Adrenal gland (tissue), 9 donors: ENCODE measurements at regions not wholly inside any gene's neighbourhood (a gene's known extent, or its start where the extent isn't known, plus 50 kb on each side); places are given as distances from the start of the nearest gene placed in this dataset.

Source experiments
- DNase-seq, 7 donors: peaks; one replicate each; pipeline ENCODE4 v3.0.0-alpha.2; 2019 to 2020
- H3K27ac ChIP-seq, 5 donors: fragments of 200-600 bp; sonication (generic) in 4 of 5; 1 replicate in 3 of 5; 2 replicates in 2 of 5; pipeline versions ENCODE4 v1.5.1 to v1.8.0; 2016 to 2020; ENCODE audit warnings: mild to moderate bottlenecking in 1 of 5
- H3K27me3 ChIP-seq: fragments of 200-600 bp; 2 replicates; pipeline ENCODE4 v1.8.0; 2021
- H3K36me3 ChIP-seq, 2 donors: fragments of 200-600 bp; replicated peaks in 1 of 2; 1 replicate in 1 of 2; 2 replicates in 1 of 2; pipeline versions ENCODE4 v1.5.1 to v1.8.0; 2018 to 2022
- H3K4me1 ChIP-seq, 2 donors: fragments of 200-600 bp; replicated peaks in 1 of 2; 1 replicate in 1 of 2; 2 replicates in 1 of 2; pipeline versions ENCODE4 v1.5.1 to v1.8.0; 2018 to 2021
- H3K4me3 ChIP-seq, 4 donors: fragments of 200-600 bp; sonication (generic) in 3 of 4; one replicate each; pipeline ENCODE4 v1.5.1; 2016 to 2018
- H3K9me3 ChIP-seq, 3 donors: fragments of 200-600 bp; sonication (generic) in 1 of 3; replicated peaks in 1 of 3; 1 replicate in 2 of 3; 2 replicates in 1 of 3; pipeline versions ENCODE4 v1.5.1 to v1.8.0; 2016 to 2021
- CTCF ChIP-seq, 6 experiments: fragments of 450-650 bp in 4 of 6; fragments of 200-600 bp in 2 of 6; sonication (generic) in 1 of 6; IDR thresholded peaks; 1 replicate in 5 of 6; 2 replicates in 1 of 6; pipeline versions ENCODE4 v1.5.1 to v1.8.0; 2016 to 2021; ENCODE audit warnings: antibody characterized with exemption in 6 of 6, mild to moderate bottlenecking in 2 of 6, moderate library complexity in 1 of 6
- POLR2A ChIP-seq, 2 donors: fragments of 450-650 bp; IDR thresholded peaks; one replicate each; pipeline ENCODE4 v1.6.1; 2017; ENCODE audit warnings: antibody characterized with exemption in 2 of 2, mild to moderate bottlenecking in 2 of 2, moderate library complexity in 1 of 2
- WGBS, 4 donors: extraction: QIAGEN DNeasy Blood & Tissue Kit in 2 of 4; methylation state at CpG; one replicate each; pipeline versions ENCODE4 v1.1.5 to v1.1.7; 2013 to 2017; 5-methylcytosine and 5-hydroxymethylcytosine counted together
- intact Hi-C, 2 donors: fragments of 100-400 bp; cut with DNase I; formaldehyde crosslinking; loops; one replicate each; pipeline versions ENCODE4 v1.14.1 to v1.15.0; 2022 to 2023
- donor health status: healthy with polysubstance abuse.
- donor health status: Bipolar disorder and iron deficiency.
- donor health status: DM: yes; HTN: yes; CAD: no.
- donor health status: DM: no; HTN: no; CAD: no.
- donor health status: DM: no; HTN: no; CAD: no.

- intact Hi-C loops, result no loop called here
- Histone ChIP-seq H3K36me3 (no peaks in the 10 kb centered on the region), H3K27ac (peak overlapping the region in 1 of 5 donors; percentile 45), H3K27me3 (no peaks in the 10 kb centered on the region), H3K9me3 (no peaks in the 10 kb centered on the region), H3K4me3 (no peak overlapping the region), H3K4me1 (no peaks in the 10 kb centered on the region)
- TF ChIP-seq POLR2A (IDR thresholded peaks at IDR 0.05) (no peak), CTCF (IDR thresholded peaks at IDR 0.05) (no peak)
- WGBS, 4 donors, result 50 to 62% (median 54%) methylated on average over 10 of the region's 10 CpGs
- DNase-seq, result no peak
These were observed 399.9 kb upstream of the CDH11 start for GRCh38 chr16:65521633-65522328.

GRCh38 chr16:65519402-65519801 lies 397.5 kb upstream of the CDH11 start:
- intact Hi-C loops, result no loop called here
- no peak overlapping the region for H3K4me3 ChIP-seq
- 88 to 96% (median 93%) methylated on average over 1 of the region's 1 CpG for WGBS, 4 donors
- H3K4me1 ChIP-seq, result no peaks in the 10 kb centered on the region
- TF ChIP-seq POLR2A (IDR thresholded peaks at IDR 0.05) (no peak), CTCF (IDR thresholded peaks at IDR 0.05) (no peak)
- no peaks in the 10 kb centered on the region for H3K27me3 ChIP-seq
- no peak for DNase-seq
- no peaks in the 10 kb centered on the region for H3K36me3 ChIP-seq
- no peaks in the 10 kb centered on the region for H3K9me3 ChIP-seq
- no peak overlapping the region for H3K27ac ChIP-seq

- WGBS, 4 donors, result 65 to 75% (median 71%) methylated on average over 4 of the region's 4 CpGs
These were observed 393.3 kb upstream of the CDH11 start for GRCh38 chr16:65515193-65515592.

GRCh38 chr16:65510850-65511249 lies 389.0 kb upstream of the CDH11 start:
- TF ChIP-seq CTCF (IDR thresholded peaks at IDR 0.05), result no peak
- no peak for TF ChIP-seq POLR2A (IDR thresholded peaks at IDR 0.05)

More at GRCh38 chr16:65515193-65515592, 393.3 kb upstream of the CDH11 start:
- intact Hi-C loops, result no loop called here
- no peak for TF ChIP-seq POLR2A (IDR thresholded peaks at IDR 0.05)
- no peak for TF ChIP-seq CTCF (IDR thresholded peaks at IDR 0.05)
- no peaks in the 10 kb centered on the region for H3K36me3 ChIP-seq
- no peaks in the 10 kb centered on the region for H3K9me3 ChIP-seq
- no peak for DNase-seq
- no peaks in the 10 kb centered on the region for H3K27me3 ChIP-seq
- no peak overlapping the region for H3K4me3 ChIP-seq
- no peak overlapping the region for H3K27ac ChIP-seq
- no peaks in the 10 kb centered on the region for H3K4me1 ChIP-seq

More at GRCh38 chr16:65510850-65511249, 389.0 kb upstream of the CDH11 start:
- H3K4me1 ChIP-seq, result no peaks in the 10 kb centered on the region
- H3K27ac ChIP-seq, result no peak overlapping the region
- intact Hi-C loops, result no loop called here
- H3K9me3 ChIP-seq, result no peaks in the 10 kb centered on the region
- H3K36me3 ChIP-seq, result no peaks in the 10 kb centered on the region
- no peaks in the 10 kb centered on the region for H3K27me3 ChIP-seq
- 70 to 75% (median 73%) methylated on average over 7 of the region's 7 CpGs for WGBS, 4 donors
- H3K4me3 ChIP-seq, result no peak overlapping the region
- no peak for DNase-seq
